B cell (primary cell): ENCODE measurements at regions not wholly inside any gene's neighbourhood (a gene's known extent, or its start where the extent isn't known, plus 50 kb on each side); places are given as distances from the start of the nearest gene placed in this dataset.

Experiments used
- ATAC-seq: fragments of 200-7000 bp; cut with Tn5 transposase; one replicate; pipeline ENCODE4 v1.10.0; 2021; ENCODE audit warnings: low read depth, mild to moderate bottlenecking, moderate number of reproducible peaks, moderate library complexity
- CTCF ChIA-PET: fragments of 350-600 bp; sonication (Branson Sonifier 250); formaldehyde crosslinking; loops from one replicate; lab custom pipeline; 2021; ENCODE audit warnings: antibody characterized with exemption, inconsistent platforms; lab: Charles Lee
- POLR2A ChIA-PET: fragments of 350-600 bp; sonication (Branson Sonifier 250); formaldehyde crosslinking; loops from one replicate; lab custom pipeline; 2021; ENCODE audit warnings: antibody characterized with exemption; lab: Charles Lee
- DNase-seq: peaks from one replicate; pipeline ENCODE4 v3.0.0; 2013
- H2AFZ ChIP-seq: 2 replicates; pipeline ENCODE4 v1.6.1; 2012; ENCODE audit warnings: mild to moderate bottlenecking, low read depth, low read length; ENCODE audit not compliant: insufficient read depth, poor library complexity, severe bottlenecking
- H3K27ac ChIP-seq, 2 donors: 1 replicate in 1 of 2; 2 replicates in 1 of 2; pipeline ENCODE4 v1.5.1; 2012 to 2013; ENCODE audit warnings: low read length in 2 of 2, mild to moderate bottlenecking in 2 of 2, moderate library complexity in 1 of 2
- H3K27me3 ChIP-seq, 4 experiments: fragments of 200-600 bp in 1 of 4; sonication (generic) in 1 of 4; replicated peaks in 1 of 4; 1 replicate in 2 of 4; 2 replicates in 2 of 4; pipeline versions ENCODE4 v1.6.1 to v1.7.0; 2013 to 2016; ENCODE audit warnings: low read length in 3 of 4, mild to moderate bottlenecking in 2 of 4, mixed read lengths in 1 of 4, moderate library complexity in 1 of 4; ENCODE audit not compliant: insufficient read depth in 4 of 4, control insufficient read depth in 3 of 4; ENCODE audit errors: control extremely low read depth in 1 of 4
- H3K36me3 ChIP-seq, 2 experiments: replicated peaks in 1 of 2; 1 replicate in 1 of 2; 2 replicates in 1 of 2; pipeline versions ENCODE4 v1.6.1 to v1.7.1; 2013; ENCODE audit warnings: low read length in 1 of 2; ENCODE audit not compliant: insufficient read depth in 2 of 2, control insufficient read depth in 1 of 2; ENCODE audit errors: control extremely low read depth in 1 of 2, extremely low read depth in 1 of 2
- H3K4me1 ChIP-seq, 2 donors: fragments of 200-600 bp in 1 of 2; sonication (generic) in 1 of 2; 1 replicate in 1 of 2; 2 replicates in 1 of 2; pipeline versions ENCODE4 v1.5.1 to v1.6.1; 2013 to 2017; ENCODE audit warnings: low read length in 2 of 2; ENCODE audit not compliant: control insufficient read depth in 2 of 2, insufficient read depth in 2 of 2
- H3K4me2 ChIP-seq: replicated peaks from 2 replicates; pipeline ENCODE3; 2012; ENCODE audit warnings: mild to moderate bottlenecking, low read depth, low read length; ENCODE audit not compliant: poor library complexity, severe bottlenecking
- H3K4me3 ChIP-seq, 5 experiments: fragments of 200-600 bp in 1 of 5; sonication (generic) in 1 of 5; 1 replicate in 3 of 5; 2 replicates in 2 of 5; pipeline versions ENCODE4 v1.5.1 to v1.7.0; 2011 to 2016; ENCODE audit warnings: low read length in 4 of 5, mild to moderate bottlenecking in 4 of 5, low read depth in 2 of 5, control low read depth in 1 of 5, moderate library complexity in 1 of 5; ENCODE audit not compliant: insufficient read depth in 1 of 5; ENCODE audit errors: control extremely low read depth in 1 of 5, extremely low read depth in 1 of 5
- H3K79me2 ChIP-seq: fragments of 200-600 bp; sonication (generic); one replicate; pipeline ENCODE4 v1.6.0; 2016; ENCODE audit warnings: low read length; ENCODE audit not compliant: control insufficient read depth, insufficient read depth
- H3K9ac ChIP-seq: fragments of 200-600 bp; sonication (generic); 2 replicates; pipeline ENCODE4 v1.6.1; 2017; ENCODE audit warnings: mild to moderate bottlenecking, low read length, moderate library complexity
- H3K9me3 ChIP-seq, 3 donors: one replicate each; pipeline versions ENCODE4 v1.6.1 to v1.7.1; 2013; ENCODE audit warnings: low read length in 2 of 3; ENCODE audit not compliant: control insufficient read depth in 2 of 3, insufficient read depth in 1 of 3; ENCODE audit errors: control extremely low read depth in 1 of 3
- H4K20me1 ChIP-seq: 2 replicates; pipeline ENCODE4 v1.6.0; 2012; ENCODE audit warnings: mild to moderate bottlenecking, low read length; ENCODE audit not compliant: insufficient read depth, control insufficient read depth, poor library complexity, severe bottlenecking
- H3K27ac Mint-ChIP-seq: one replicate; pipeline ENCODE4 v1.8.0; 2021; ENCODE audit warnings: mixed read lengths
- H3K27me3 Mint-ChIP-seq: one replicate; pipeline ENCODE4 v1.8.0; 2021; ENCODE audit warnings: mixed read lengths
- H3K4me1 Mint-ChIP-seq: one replicate; pipeline ENCODE4 v1.8.0; 2021; ENCODE audit warnings: mixed read lengths
- H3K4me3 Mint-ChIP-seq: one replicate; pipeline ENCODE4 v1.8.0; 2021; ENCODE audit warnings: mixed read lengths
- H3K9me3 Mint-ChIP-seq: one replicate; pipeline ENCODE4 v1.8.0; 2022; ENCODE audit warnings: mixed read lengths; ENCODE audit not compliant: insufficient read depth
- EZH2 ChIP-seq: IDR thresholded peaks from 2 replicates; pipeline ENCODE4 v1.6.1; 2012; ENCODE audit warnings: borderline replicate concordance, low read depth, mild to moderate bottlenecking, moderate library complexity, low read length; ENCODE audit not compliant: insufficient read depth, poor library complexity, severe bottlenecking
- WGBS: methylation state at CpG from one replicate; pipeline ENCODE4 v1.1.5; 2013; ENCODE audit warnings: missing lambda C conversion rate; ENCODE audit not compliant: insufficient coverage; 5-methylcytosine and 5-hydroxymethylcytosine counted together
- intact Hi-C: fragments of 100-400 bp; cut with micrococcal nuclease; formaldehyde crosslinking; loops from one replicate; pipeline ENCODE4 v1.10.0; 2022
- TF ChIP-seq, protein P1 (sequence below): fragments of 200-600 bp; IDR thresholded peaks from one replicate; pipeline ENCODE4 v1.8.0; 2022; ENCODE audit warnings: antibody characterized with exemption, mild to moderate bottlenecking

DNA sequence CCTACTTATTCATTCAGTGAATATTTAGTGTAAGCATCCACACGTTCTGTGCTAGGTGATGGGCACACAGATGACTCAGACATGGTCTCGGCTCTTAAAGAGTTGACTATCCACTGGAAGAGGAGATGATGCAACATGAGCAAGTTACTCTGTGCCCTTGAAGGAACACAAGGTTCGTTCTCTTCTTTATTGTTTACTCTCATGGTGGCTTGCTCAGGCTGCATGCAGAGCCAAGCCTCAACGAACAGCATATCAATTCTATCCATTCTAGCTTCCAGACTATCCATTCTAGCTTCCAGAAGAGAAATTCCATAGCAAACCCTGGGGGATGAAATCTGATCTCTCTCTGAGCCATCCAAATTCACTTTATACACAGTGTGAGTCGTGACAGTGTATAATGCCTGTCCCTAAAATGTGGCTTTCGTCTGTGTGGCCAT, 68.1 kb upstream of the CTAGE1 start:
- Mint-ChIP-seq H3K4me1 (no peaks in the 10 kb centered on the region), H3K27me3 (no peaks in the 10 kb centered on the region), H3K9me3 (peaks cover 2% of the 10 kb centered on the region), H3K27ac (no peak overlapping the region), H3K4me3 (no peak overlapping the region)
- no peak overlapping the region for H3K9ac ChIP-seq
- H3K4me2 ChIP-seq, result no peak overlapping the region
- H3K9me3 ChIP-seq, result peaks cover 0 to 2% (median 0%) of the 10 kb centered on the region in 3 donors
- 82% methylated on average over 4 of the region's 6 CpGs for WGBS
- ATAC-seq (no peak), DNase-seq (no peak)
- H3K27me3 ChIP-seq, result no peaks in the 10 kb centered on the region
- no peak overlapping the region for H2AFZ ChIP-seq
- ChIA-PET POLR2A (no interaction called here), CTCF (no interaction called here)
- no peaks in the 10 kb centered on the region for H3K79me2 ChIP-seq
- no peak overlapping the region for H3K27ac ChIP-seq
- H3K4me1 ChIP-seq, result no peaks in the 10 kb centered on the region
- H4K20me1 ChIP-seq, result no peaks in the 10 kb centered on the region
- no peaks in the 10 kb centered on the region for H3K36me3 ChIP-seq
- no peak overlapping the region for H3K4me3 ChIP-seq
- TF ChIP-seq, protein P1, sequence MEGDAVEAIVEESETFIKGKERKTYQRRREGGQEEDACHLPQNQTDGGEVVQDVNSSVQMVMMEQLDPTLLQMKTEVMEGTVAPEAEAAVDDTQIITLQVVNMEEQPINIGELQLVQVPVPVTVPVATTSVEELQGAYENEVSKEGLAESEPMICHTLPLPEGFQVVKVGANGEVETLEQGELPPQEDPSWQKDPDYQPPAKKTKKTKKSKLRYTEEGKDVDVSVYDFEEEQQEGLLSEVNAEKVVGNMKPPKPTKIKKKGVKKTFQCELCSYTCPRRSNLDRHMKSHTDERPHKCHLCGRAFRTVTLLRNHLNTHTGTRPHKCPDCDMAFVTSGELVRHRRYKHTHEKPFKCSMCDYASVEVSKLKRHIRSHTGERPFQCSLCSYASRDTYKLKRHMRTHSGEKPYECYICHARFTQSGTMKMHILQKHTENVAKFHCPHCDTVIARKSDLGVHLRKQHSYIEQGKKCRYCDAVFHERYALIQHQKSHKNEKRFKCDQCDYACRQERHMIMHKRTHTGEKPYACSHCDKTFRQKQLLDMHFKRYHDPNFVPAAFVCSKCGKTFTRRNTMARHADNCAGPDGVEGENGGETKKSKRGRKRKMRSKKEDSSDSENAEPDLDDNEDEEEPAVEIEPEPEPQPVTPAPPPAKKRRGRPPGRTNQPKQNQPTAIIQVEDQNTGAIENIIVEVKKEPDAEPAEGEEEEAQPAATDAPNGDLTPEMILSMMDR, result no peak
- no peak for TF ChIP-seq EZH2
- intact Hi-C loops, result no loop called here

- intact Hi-C loops, result no loop called here
- H3K4me1 Mint-ChIP-seq, result no peaks in the 10 kb centered on the region
- Histone ChIP-seq H3K4me3 (no peak overlapping the region), H4K20me1 (no peaks in the 10 kb centered on the region), H3K4me2 (no peak overlapping the region), H3K27ac (no peak overlapping the region), H2AFZ (no peak overlapping the region), H3K9ac (no peak overlapping the region), H3K4me1 (no peaks in the 10 kb centered on the region), H3K36me3 (no peaks in the 10 kb centered on the region), H3K9me3 (peaks cover 0 to 2% (median 0%) of the 10 kb centered on the region in 3 donors), H3K79me2 (no peaks in the 10 kb centered on the region), H3K27me3 (no peaks in the 10 kb centered on the region)
- no peak overlapping the region for H3K4me3 Mint-ChIP-seq
- no peak for DNase-seq
- no peak overlapping the region for H3K27ac Mint-ChIP-seq
- ChIA-PET POLR2A (no interaction called here), CTCF (no interaction called here)
- H3K9me3 Mint-ChIP-seq, result no peaks in the 10 kb centered on the region
- no CpG with 5 or more reads among the region's 1 CpG for WGBS
- no peak for ATAC-seq
- TF ChIP-seq EZH2, result no peak
- TF ChIP-seq, protein P1, result no peak
- H3K27me3 Mint-ChIP-seq, result no peaks in the 10 kb centered on the region
Measured at GRCh38 chr18:22486667-22487066, 69.0 kb upstream of the CTAGE1 start.
